ENCODE measurements at regions not wholly inside any gene's neighbourhood (a gene's known extent, or its start where the extent isn't known, plus 50 kb on each side); places are given as distances from the start of the nearest gene placed in this dataset.
"Not testable (repeated sequence)": the region's sequence is repeated elsewhere in the genome, so short reads cannot be mapped to it uniquely, and the experiment has no call there.

- Histone ChIP-seq H3K9ac (ENCODE audit: low read depth in 1 of 2, low read length in 2 of 2) (no peak overlapping the region), H3K4me3 (ENCODE audit: low read length in 2 of 2) (no peak overlapping the region)
Measured at GRCh38 chr22:48486134-48486532, 1341.5 kb downstream of the BRD1 start.

GRCh38 chr22:48485149-48486133 lies 1342.2 kb downstream of the BRD1 start:
- no peaks in the 10 kb centered on the region for H3K9me3 ChIP-seq (ENCODE audit: control insufficient read depth in 2 of 2, low read length in 2 of 2)
- H3K4me1 ChIP-seq (ENCODE audit: control insufficient read depth in 2 of 2, insufficient read depth in 2 of 2, low read length in 2 of 2) = no peaks in the 10 kb centered on the region
- no peak overlapping the region for H3K9ac ChIP-seq (ENCODE audit: low read depth in 1 of 2, low read length in 2 of 2)
- H3K27me3 ChIP-seq (ENCODE audit: control insufficient read depth in 2 of 2, insufficient read depth in 2 of 2, low read length in 2 of 2) = peaks cover 12 to 19% of the 10 kb centered on the region in 2 donors
- H3K36me3 ChIP-seq (ENCODE audit: control insufficient read depth in 2 of 2, insufficient read depth in 2 of 2, low read length in 2 of 2) = no peaks in the 10 kb centered on the region
- H3K27ac ChIP-seq (ENCODE audit: low read depth in 2 of 2, low read length in 2 of 2) = no peak overlapping the region
- H3K4me3 ChIP-seq (ENCODE audit: low read length in 2 of 2) = no peak overlapping the region

More at GRCh38 chr22:48486134-48486532, 1341.5 kb downstream of the BRD1 start:
- peaks cover 19 to 24% of the 10 kb centered on the region in 2 donors for H3K27me3 ChIP-seq (ENCODE audit: control insufficient read depth in 2 of 2, insufficient read depth in 2 of 2, low read length in 2 of 2)
- H3K36me3 ChIP-seq (ENCODE audit: control insufficient read depth in 2 of 2, insufficient read depth in 2 of 2, low read length in 2 of 2) = no peaks in the 10 kb centered on the region
- H3K4me1 ChIP-seq (ENCODE audit: control insufficient read depth in 2 of 2, insufficient read depth in 2 of 2, low read length in 2 of 2) = no peaks in the 10 kb centered on the region
- H3K9me3 ChIP-seq (ENCODE audit: control insufficient read depth in 2 of 2, low read length in 2 of 2) = no peaks in the 10 kb centered on the region
- no peak overlapping the region for H3K27ac ChIP-seq (ENCODE audit: low read depth in 2 of 2, low read length in 2 of 2)

GRCh38 chr22:48483764-48484528 lies 1343.7 kb downstream of the BRD1 start:
- H3K9me3 ChIP-seq (ENCODE audit: control insufficient read depth in 2 of 2, low read length in 2 of 2) = no peaks in the 10 kb centered on the region
- H3K27ac ChIP-seq (ENCODE audit: low read depth in 2 of 2, low read length in 2 of 2) = no peak overlapping the region
- H3K4me3 ChIP-seq (ENCODE audit: low read length in 2 of 2) = no peak overlapping the region
- H3K36me3 ChIP-seq (ENCODE audit: control insufficient read depth in 2 of 2, insufficient read depth in 2 of 2, low read length in 2 of 2) = no peaks in the 10 kb centered on the region
- H3K9ac ChIP-seq (ENCODE audit: low read depth in 1 of 2, low read length in 2 of 2) = no peak overlapping the region
- H3K4me1 ChIP-seq (ENCODE audit: control insufficient read depth in 2 of 2, insufficient read depth in 2 of 2, low read length in 2 of 2) = no peaks in the 10 kb centered on the region
- peaks cover 9 to 14% of the 10 kb centered on the region in 2 donors for H3K27me3 ChIP-seq (ENCODE audit: control insufficient read depth in 2 of 2, insufficient read depth in 2 of 2, low read length in 2 of 2)

- Histone ChIP-seq H3K9ac (ENCODE audit: low read depth in 1 of 2, low read length in 2 of 2) (no peak overlapping the region), H3K4me3 (ENCODE audit: low read length in 2 of 2) (no peak overlapping the region), H3K27ac (ENCODE audit: low read depth in 2 of 2, low read length in 2 of 2) (no peak overlapping the region), H3K9me3 (ENCODE audit: control insufficient read depth in 2 of 2, low read length in 2 of 2) (no peaks in the 10 kb centered on the region), H3K4me1 (ENCODE audit: control insufficient read depth in 2 of 2, insufficient read depth in 2 of 2, low read length in 2 of 2) (no peaks in the 10 kb centered on the region), H3K36me3 (ENCODE audit: control insufficient read depth in 2 of 2, insufficient read depth in 2 of 2, low read length in 2 of 2) (no peaks in the 10 kb centered on the region), H3K27me3 (ENCODE audit: control insufficient read depth in 2 of 2, insufficient read depth in 2 of 2, low read length in 2 of 2) (peaks cover 3% of the 10 kb centered on the region in 2 donors)
Measured at GRCh38 chr22:48482771-48483170, 1344.9 kb downstream of the BRD1 start.

GRCh38 chr22:48482198-48482597 lies 1345.5 kb downstream of the BRD1 start:
- H3K27me3 ChIP-seq (ENCODE audit: control insufficient read depth in 2 of 2, insufficient read depth in 2 of 2, low read length in 2 of 2); H3K4me3 ChIP-seq (ENCODE audit: low read length in 2 of 2); H3K9me3 ChIP-seq (ENCODE audit: control insufficient read depth in 2 of 2, low read length in 2 of 2); H3K9ac ChIP-seq (ENCODE audit: low read depth in 1 of 2, low read length in 2 of 2); H3K36me3 ChIP-seq (ENCODE audit: control insufficient read depth in 2 of 2, insufficient read depth in 2 of 2, low read length in 2 of 2); H3K27ac ChIP-seq (ENCODE audit: low read depth in 2 of 2, low read length in 2 of 2); H3K4me1 ChIP-seq (ENCODE audit: control insufficient read depth in 2 of 2, insufficient read depth in 2 of 2, low read length in 2 of 2): not testable (repeated sequence)

- Histone ChIP-seq H3K36me3 (ENCODE audit: control insufficient read depth in 2 of 2, insufficient read depth in 2 of 2, low read length in 2 of 2) (no peaks in the 10 kb centered on the region), H3K4me1 (ENCODE audit: control insufficient read depth in 2 of 2, insufficient read depth in 2 of 2, low read length in 2 of 2) (no peaks in the 10 kb centered on the region), H3K9me3 (ENCODE audit: control insufficient read depth in 2 of 2, low read length in 2 of 2) (no peaks in the 10 kb centered on the region), H3K4me3 (ENCODE audit: low read length in 2 of 2) (no peak overlapping the region), H3K27ac (ENCODE audit: low read depth in 2 of 2, low read length in 2 of 2) (no peak overlapping the region), H3K27me3 (ENCODE audit: control insufficient read depth in 2 of 2, insufficient read depth in 2 of 2, low read length in 2 of 2) (peaks cover 0 to 3% of the 10 kb centered on the region in 2 donors), H3K9ac (ENCODE audit: low read depth in 1 of 2, low read length in 2 of 2) (no peak overlapping the region)
Measured at GRCh38 chr22:48481748-48482147, 1345.9 kb downstream of the BRD1 start.

GRCh38 chr22:48478529-48479265 lies 1349.0 kb downstream of the BRD1 start:
- Histone ChIP-seq H3K9ac (ENCODE audit: low read depth in 1 of 2, low read length in 2 of 2) (no peak overlapping the region), H3K4me3 (ENCODE audit: low read length in 2 of 2) (no peak overlapping the region), H3K27ac (ENCODE audit: low read depth in 2 of 2, low read length in 2 of 2) (no peak overlapping the region), H3K27me3 (ENCODE audit: control insufficient read depth in 2 of 2, insufficient read depth in 2 of 2, low read length in 2 of 2) (peaks cover 0 to 1% of the 10 kb centered on the region in 2 donors), H3K4me1 (ENCODE audit: control insufficient read depth in 2 of 2, insufficient read depth in 2 of 2, low read length in 2 of 2) (no peaks in the 10 kb centered on the region), H3K9me3 (ENCODE audit: control insufficient read depth in 2 of 2, low read length in 2 of 2) (no peaks in the 10 kb centered on the region), H3K36me3 (ENCODE audit: control insufficient read depth in 2 of 2, insufficient read depth in 2 of 2, low read length in 2 of 2) (no peaks in the 10 kb centered on the region)

- H3K4me3 ChIP-seq (ENCODE audit: low read length in 2 of 2) = no peak overlapping the region
- peaks cover 0 to 2% of the 10 kb centered on the region in 2 donors for H3K27me3 ChIP-seq (ENCODE audit: control insufficient read depth in 2 of 2, insufficient read depth in 2 of 2, low read length in 2 of 2)
- H3K27ac ChIP-seq (ENCODE audit: low read depth in 2 of 2, low read length in 2 of 2) = no peak overlapping the region
- H3K9me3 ChIP-seq (ENCODE audit: control insufficient read depth in 2 of 2, low read length in 2 of 2) = no peaks in the 10 kb centered on the region
- H3K4me1 ChIP-seq (ENCODE audit: control insufficient read depth in 2 of 2, insufficient read depth in 2 of 2, low read length in 2 of 2) = no peaks in the 10 kb centered on the region
- no peak overlapping the region for H3K9ac ChIP-seq (ENCODE audit: low read depth in 1 of 2, low read length in 2 of 2)
- no peaks in the 10 kb centered on the region for H3K36me3 ChIP-seq (ENCODE audit: control insufficient read depth in 2 of 2, insufficient read depth in 2 of 2, low read length in 2 of 2)
Measured at GRCh38 chr22:48478124-48478523, 1349.5 kb downstream of the BRD1 start.

GRCh38 chr22:48477031-48477721 lies 1350.5 kb downstream of the BRD1 start:
- no peaks in the 10 kb centered on the region for H3K4me1 ChIP-seq (ENCODE audit: control insufficient read depth in 2 of 2, insufficient read depth in 2 of 2, low read length in 2 of 2)
- no peaks in the 10 kb centered on the region for H3K36me3 ChIP-seq (ENCODE audit: control insufficient read depth in 2 of 2, insufficient read depth in 2 of 2, low read length in 2 of 2)
- H3K9ac ChIP-seq (ENCODE audit: low read depth in 1 of 2, low read length in 2 of 2) = no peak overlapping the region
- H3K9me3 ChIP-seq (ENCODE audit: control insufficient read depth in 2 of 2, low read length in 2 of 2) = no peaks in the 10 kb centered on the region
- H3K27me3 ChIP-seq (ENCODE audit: control insufficient read depth in 2 of 2, insufficient read depth in 2 of 2, low read length in 2 of 2) = peaks cover 0 to 2% of the 10 kb centered on the region in 2 donors
- H3K27ac ChIP-seq (ENCODE audit: low read depth in 2 of 2, low read length in 2 of 2) = no peak overlapping the region
- no peak overlapping the region for H3K4me3 ChIP-seq (ENCODE audit: low read length in 2 of 2)
